ENCODE measurements at regions not wholly inside any gene's neighbourhood (a gene's known extent, or its start where the extent isn't known, plus 50 kb on each side); places are given as distances from the start of the nearest gene placed in this dataset.

GRCh38 chr6:91023529-91023928, 436.7 kb upstream of the MAP3K7 start:
- TF ChIP-seq CTCF (IDR thresholded peaks at IDR 0.05; ENCODE audit: low read depth, low read length) (no peak), EZH2phosphoT487 (IDR thresholded peaks at IDR 0.05; ENCODE audit: low read depth) (no peak)

Data from OCI-LY3 (cell line).